ENCODE measurements at regions not wholly inside any gene's neighbourhood (a gene's known extent, or its start where the extent isn't known, plus 50 kb on each side); places are given as distances from the start of the nearest gene placed in this dataset.
"Not testable (repeated sequence)": the region's sequence is repeated elsewhere in the genome, so short reads cannot be mapped to it uniquely, and the experiment has no call there.

- no peak for DNase-seq (ENCODE audit: low read depth)
Observed at GRCh38 chr5:6321078-6321477, 57.3 kb downstream of the MED10 start.

- no peak for DNase-seq (ENCODE audit: low read depth)
Observed at GRCh38 chr5:6319116-6319515, 59.2 kb downstream of the MED10 start.

GRCh38 chr5:6317116-6317798, 61.1 kb downstream of the MED10 start:
- no peak for DNase-seq (ENCODE audit: low read depth)

DNA sequence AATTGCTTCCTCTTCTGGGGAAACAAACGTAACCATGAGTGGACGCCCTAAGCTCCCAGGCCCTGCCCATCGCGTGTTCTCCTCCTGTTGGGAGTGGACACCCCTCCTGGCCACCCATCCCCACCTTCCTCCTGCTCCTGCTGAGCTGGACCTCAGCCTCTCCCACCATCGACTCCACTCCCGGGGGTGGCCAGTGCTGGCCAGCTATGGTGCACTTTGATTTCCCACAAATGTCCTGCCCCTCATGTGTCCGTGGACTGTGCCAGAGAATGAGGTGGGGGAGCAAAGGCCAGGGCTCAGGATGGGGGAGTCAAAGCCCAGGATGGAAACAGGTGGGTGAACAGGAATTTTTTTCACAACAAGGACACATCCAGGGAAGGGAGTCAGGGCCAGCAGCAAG, 62.8 kb downstream of the MED10 start:
- DNase-seq (ENCODE audit: low read depth), result no peak

DNA sequence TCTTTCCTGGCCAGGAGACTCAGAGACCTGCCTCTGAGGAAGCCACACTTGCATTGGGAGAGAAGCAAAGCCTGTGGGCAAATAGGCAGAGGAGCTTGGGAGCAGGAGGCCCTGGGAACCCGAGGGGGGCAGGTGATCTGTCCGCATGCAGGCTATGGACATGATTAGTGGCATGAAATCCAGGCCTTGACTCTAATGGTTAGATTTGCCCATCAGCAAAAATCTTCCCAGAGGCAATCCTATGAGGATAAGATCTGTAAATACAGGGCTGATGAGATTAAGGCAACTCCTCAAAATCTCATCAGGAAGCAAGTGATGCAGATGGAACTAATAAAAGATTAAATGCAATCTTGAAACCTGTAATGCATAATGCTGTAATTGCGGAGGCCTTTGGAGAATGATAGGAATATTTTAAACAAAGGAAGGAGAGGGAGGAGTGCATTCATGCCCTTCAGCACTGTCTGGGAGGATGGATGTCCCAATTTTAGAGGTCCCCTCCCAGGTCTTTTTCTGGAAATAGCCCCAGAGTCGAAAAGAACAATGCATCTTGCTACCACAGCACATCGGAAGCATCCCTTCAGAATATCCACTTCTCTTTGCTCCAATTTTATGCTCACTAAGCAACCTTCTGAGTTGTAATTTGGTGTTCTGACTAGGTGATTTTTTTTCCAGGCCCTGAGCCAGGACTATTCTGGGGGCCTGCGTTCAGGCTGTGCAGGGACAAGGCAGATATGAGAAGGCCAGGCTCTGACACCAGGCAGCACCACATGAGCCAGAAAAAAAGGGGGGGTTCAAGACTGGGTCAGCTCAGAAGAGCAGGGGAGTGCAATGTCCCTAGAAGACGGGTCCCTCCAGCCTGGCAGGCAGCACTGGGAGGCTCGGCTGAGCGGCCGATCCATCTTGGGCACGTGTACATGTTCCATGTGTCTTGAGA, 66.5 kb downstream of the MED10 start:
- DNase-seq (ENCODE audit: low read depth), result no peak

- no peak for DNase-seq (ENCODE audit: low read depth)
Observed at GRCh38 chr5:6309949-6310348, 68.4 kb downstream of the MED10 start.

DNA sequence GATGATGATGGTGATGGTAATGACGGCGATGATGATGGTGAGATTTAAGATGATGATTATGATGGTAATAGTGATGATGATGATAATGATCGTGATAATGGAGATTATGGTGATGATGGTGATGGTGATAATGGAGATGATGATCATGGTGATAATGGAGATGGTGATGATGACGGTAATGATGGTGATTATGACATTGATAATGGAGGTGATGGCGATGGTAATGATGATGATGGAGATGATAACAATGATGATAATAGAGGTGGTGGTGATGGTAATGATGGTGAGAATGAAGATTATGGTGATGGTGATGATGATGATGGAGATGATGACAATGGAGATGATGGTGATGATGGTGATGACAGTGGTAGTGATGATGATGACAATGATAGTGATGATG, 69.7 kb downstream of the MED10 start:
- no peak for DNase-seq (ENCODE audit: low read depth)

DNA sequence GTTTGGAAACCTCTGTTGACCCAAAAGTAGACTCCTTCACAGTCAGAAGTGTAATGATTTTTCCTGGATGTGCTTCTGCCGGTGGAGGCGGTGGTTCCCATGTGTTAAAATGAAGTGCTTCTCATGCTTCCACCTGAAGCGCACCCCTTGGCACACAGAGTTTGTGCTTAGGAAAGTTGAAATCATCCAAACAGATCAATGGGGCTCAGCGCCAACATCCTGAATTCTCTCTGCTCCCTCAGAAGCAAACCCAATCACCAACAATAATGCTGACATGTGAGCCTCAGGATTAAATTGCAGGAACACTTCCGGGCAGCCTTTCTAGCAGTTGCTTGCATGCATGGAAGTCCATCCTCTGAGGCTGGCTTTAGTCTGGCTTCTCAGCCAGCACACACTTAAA, 71.0 kb downstream of the MED10 start:
- DNase-seq (ENCODE audit: low read depth), result no peak

DNA sequence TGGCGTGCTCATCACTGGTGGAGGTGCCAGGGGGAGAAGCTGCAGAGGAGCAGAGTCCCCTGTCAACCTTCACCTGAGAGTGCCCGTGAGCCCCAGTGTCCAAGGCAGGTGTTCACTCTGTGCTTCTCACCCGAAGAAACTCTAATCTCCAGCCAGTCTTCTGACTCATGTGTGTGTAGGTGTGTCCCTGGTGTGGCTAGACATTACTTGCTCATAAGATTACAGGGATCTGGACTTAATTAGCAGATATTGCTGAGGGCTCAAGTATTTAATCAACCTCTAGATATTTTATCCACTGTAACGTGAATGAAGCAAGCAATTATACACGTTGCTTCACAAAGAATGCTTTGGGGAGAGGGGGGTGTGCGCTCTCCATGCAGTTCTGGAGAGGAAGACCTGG, 72.5 kb downstream of the MED10 start:
- DNase-seq (ENCODE audit: low read depth), result no peak

DNA sequence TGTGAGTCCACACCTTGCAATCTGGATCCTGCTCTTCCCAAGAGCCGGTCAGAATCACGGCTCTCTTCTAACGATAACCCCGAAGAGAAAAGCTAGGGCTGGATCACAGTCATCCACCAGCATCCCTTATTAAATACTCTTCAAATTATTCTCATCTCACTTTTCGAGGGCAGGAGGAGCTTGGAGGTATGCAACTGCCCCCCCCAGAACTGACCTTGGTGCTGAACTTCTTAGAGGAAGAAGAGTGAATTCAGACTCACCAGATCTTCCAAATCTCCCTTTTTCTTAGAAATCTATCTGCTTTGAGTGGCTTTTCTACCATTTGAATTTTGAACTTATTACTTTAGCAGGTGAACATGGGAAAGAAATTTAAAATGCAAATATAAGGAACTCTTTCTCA, 75.7 kb downstream of the MED10 start:
- no peak for DNase-seq (ENCODE audit: low read depth)

DNA sequence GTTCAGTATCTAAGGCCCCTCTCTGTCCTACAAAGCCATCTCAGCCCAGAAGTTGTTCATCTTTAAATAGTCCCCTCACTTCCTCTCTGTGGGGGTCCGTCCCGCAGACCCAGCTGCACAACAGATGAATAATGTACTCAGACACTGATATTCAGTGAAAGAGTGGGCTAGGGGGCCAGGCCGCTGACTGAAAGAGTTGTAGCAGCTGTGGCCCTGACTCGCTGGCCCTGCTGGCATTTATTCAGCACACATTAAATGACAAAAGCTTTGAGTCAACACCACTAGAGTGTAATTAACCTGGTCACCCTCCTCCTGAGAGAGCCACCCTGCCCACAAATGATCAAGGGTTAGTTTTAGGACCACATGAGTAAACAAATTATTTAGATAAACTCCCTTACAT, 76.3 kb downstream of the MED10 start:
- DNase-seq (ENCODE audit: low read depth), result no peak

GRCh38 chr5:6296524-6296923, 81.8 kb downstream of the MED10 start:
- no peak for DNase-seq (ENCODE audit: low read depth)

GRCh38 chr5:6291961-6292360, 86.4 kb downstream of the MED10 start:
- DNase-seq (ENCODE audit: low read depth), result peak; percentile 3

DNA sequence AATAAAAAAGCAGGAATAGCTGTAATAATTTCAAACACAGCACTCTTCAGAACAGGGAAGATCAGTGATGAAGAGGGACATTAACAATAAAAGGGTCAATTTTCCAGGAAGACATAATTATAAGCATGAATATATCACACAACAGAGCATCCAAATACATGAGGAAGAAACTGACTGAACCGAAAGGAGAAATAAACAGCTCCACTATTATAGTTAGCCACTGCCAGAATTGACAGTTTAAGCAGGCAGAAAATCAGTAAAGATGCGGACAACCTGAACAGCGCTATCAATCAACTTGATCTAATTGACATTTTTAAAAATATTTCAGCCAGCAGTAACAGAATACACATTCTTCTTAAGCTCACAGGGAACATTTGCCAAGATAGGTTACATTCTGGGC, 89.1 kb downstream of the MED10 start:
- DNase-seq (ENCODE audit: low read depth), result no peak

GRCh38 chr5:6287176-6287575, 91.2 kb downstream of the MED10 start:
- no peak for DNase-seq (ENCODE audit: low read depth)

- no peak for DNase-seq (ENCODE audit: low read depth)
Observed at GRCh38 chr5:6286404-6286803, 91.9 kb downstream of the MED10 start.

- DNase-seq (ENCODE audit: low read depth), result not testable (repeated sequence)
Observed at GRCh38 chr5:6284491-6284890, 93.9 kb downstream of the MED10 start.

DNA sequence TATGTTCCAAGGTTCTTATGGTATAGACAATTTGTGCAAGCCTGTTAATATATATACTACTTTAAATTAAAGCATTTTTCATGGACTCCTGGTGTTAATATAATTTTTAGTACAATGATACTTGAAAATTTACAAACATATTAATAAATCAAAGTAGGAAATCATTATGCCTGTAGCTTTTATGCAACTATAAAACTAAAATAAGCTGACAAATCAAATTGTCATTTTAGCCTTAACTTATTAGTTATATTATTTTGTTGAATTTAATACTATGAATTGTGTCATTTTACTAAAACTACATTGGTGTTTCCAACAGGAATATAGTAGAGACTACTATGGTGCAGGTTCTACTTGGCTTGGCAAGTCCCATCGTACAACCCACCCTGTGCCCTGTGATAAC, 96.0 kb downstream of the MED10 start:
- no peak for DNase-seq (ENCODE audit: low read depth)

DNA sequence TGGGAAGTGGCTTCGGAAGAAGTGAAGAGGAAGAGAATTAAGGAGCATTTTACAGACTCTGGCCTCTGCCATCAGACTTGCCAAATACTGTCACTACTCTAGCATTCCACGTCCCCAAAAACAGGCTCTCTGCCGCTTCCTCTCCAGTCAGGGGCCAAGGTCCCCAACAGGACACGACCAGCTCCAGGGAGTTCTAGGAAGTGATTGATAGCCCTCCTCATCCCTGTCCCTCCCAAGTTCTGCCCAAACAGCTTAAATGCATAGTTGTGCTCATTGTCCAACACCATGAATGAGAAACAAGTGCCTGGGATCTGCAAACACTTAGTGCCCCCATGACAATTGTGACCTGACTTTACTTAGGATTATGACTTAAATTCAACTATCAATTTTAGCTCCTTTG, 96.5 kb downstream of the MED10 start:
- DNase-seq (ENCODE audit: low read depth), result no peak

- no peak for DNase-seq (ENCODE audit: low read depth)
Observed at GRCh38 chr5:6280425-6281100, 97.8 kb downstream of the MED10 start.

- DNase-seq (ENCODE audit: low read depth), result no peak
Observed at GRCh38 chr5:6279607-6280006, 98.7 kb downstream of the MED10 start.

GRCh38 chr5:6274846-6275543, 103.4 kb downstream of the MED10 start:
- DNase-seq (ENCODE audit: low read depth), result no peak

Measured in GM04504 (cell line).